Tibial nerve (tissue), 4 donors: ENCODE measurements at regions not wholly inside any gene's neighbourhood (a gene's known extent, or its start where the extent isn't known, plus 50 kb on each side); places are given as distances from the start of the nearest gene placed in this dataset.

Source experiments
- CTCF ChIP-seq, 5 experiments: fragments of 200-600 bp in 3 of 5; fragments of 450-650 bp in 2 of 5; sonication (generic) in 3 of 5; IDR thresholded peaks; one replicate each; pipeline ENCODE4 v1.5.1; 2016 to 2019; ENCODE audit warnings: antibody characterized with exemption in 5 of 5, mild to moderate bottlenecking in 3 of 5, moderate library complexity in 2 of 5
- EP300 ChIP-seq, 2 donors: sonication (generic); formaldehyde crosslinking; IDR thresholded peaks; one replicate each; pipeline ENCODE4 v1.6.1; 2017; ENCODE audit warnings: antibody characterized with exemption in 2 of 2, mild to moderate bottlenecking in 1 of 2
- POLR2A ChIP-seq, 2 donors: fragments of 450-650 bp; IDR thresholded peaks; one replicate each; pipeline ENCODE4 v1.6.1; 2017; ENCODE audit warnings: antibody characterized with exemption in 2 of 2, mild to moderate bottlenecking in 2 of 2, moderate library complexity in 2 of 2

DNA sequence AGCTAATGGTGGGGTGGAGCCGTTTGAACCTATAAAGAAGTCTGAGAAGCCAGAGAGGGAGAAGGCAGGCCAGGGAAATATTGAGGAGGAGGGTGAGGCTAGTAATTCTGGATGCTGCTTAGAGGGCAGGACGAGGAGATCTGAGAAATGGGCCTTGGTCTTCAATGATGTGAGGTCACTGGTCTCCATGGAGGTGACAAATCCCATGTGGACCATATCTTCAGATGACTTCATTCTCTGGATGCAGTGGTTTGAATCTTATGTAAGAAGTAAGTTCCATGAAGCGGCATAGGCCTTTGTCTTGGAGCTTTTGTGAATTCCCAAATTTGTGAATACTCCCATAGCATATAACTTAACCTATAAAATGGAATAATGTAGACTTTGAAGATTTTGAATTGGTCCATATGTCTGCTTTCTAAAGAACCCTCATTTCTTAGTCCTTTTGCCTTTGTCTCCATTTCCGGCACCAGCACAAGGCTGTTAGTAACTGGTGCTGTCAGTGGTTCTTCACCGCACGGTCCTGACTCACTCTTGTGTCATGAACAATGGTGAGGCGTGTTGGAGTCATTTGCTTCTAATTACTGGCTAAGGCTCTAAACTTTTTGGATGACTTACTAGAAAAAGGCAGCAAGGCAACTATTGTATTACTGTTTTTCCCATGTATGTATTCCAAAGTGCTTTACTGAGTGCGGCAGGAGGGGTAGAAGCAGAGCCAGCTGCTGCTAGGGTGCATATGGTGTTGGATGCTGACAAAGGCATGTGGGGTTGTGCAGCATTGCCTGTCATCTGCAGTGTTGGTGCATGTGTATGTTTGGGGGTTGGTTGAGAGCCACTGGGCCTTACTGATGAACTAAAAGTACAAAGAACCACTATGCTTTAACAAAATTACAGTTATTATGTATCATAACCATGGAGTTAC lies 279.3 kb upstream of the C2CD4B start:
- no peak for TF ChIP-seq CTCF (IDR thresholded peaks at IDR 0.05)
- TF ChIP-seq POLR2A (IDR thresholded peaks at IDR 0.05) = no peak
- peak in 1 of 2 donors; percentile 20 for TF ChIP-seq EP300 (IDR thresholded peaks at IDR 0.05)
